Peyer's patch (tissue), 4 donors: ENCODE measurements at regions not wholly inside any gene's neighbourhood (a gene's known extent, or its start where the extent isn't known, plus 50 kb on each side); places are given as distances from the start of the nearest gene placed in this dataset.

Source experiments
- CTCF ChIP-seq, 6 experiments: fragments of 450-650 bp in 4 of 6; fragments of 200-600 bp in 2 of 6; sonication (generic) in 1 of 6; IDR thresholded peaks; one replicate each; pipeline ENCODE4 v1.5.1; 2017 to 2019; ENCODE audit warnings: antibody characterized with exemption in 6 of 6, mild to moderate bottlenecking in 3 of 6, moderate library complexity in 1 of 6
- POLR2A ChIP-seq, 2 donors: fragments of 450-650 bp; IDR thresholded peaks; one replicate each; pipeline ENCODE4 v1.5.1; 2017; ENCODE audit warnings: antibody characterized with exemption in 2 of 2, mild to moderate bottlenecking in 2 of 2, moderate library complexity in 2 of 2

GRCh38 chr18:70666936-70667335, 378.1 kb downstream of the SOCS6 start:
- TF ChIP-seq CTCF (IDR thresholded peaks at IDR 0.05): no peak
- no peak for TF ChIP-seq POLR2A (IDR thresholded peaks at IDR 0.05)
